H1 (cell line): ENCODE measurements at regions not wholly inside any gene's neighbourhood (a gene's known extent, or its start where the extent isn't known, plus 50 kb on each side); places are given as distances from the start of the nearest gene placed in this dataset.

Source experiments
- CREB1 ChIP-seq: IDR thresholded peaks from 2 replicates; pipeline ENCODE4 v1.6.1; 2012; ENCODE audit warnings: inconsistent platforms
- CTBP2 ChIP-seq: IDR thresholded peaks from 2 replicates; pipeline ENCODE4 v1.7.0; 2011; ENCODE audit warnings: borderline replicate concordance, mild to moderate bottlenecking, moderate library complexity, mixed read lengths, low read length; ENCODE audit not compliant: insufficient read depth, insufficient read length
- CTCF ChIP-seq, 3 experiments: IDR thresholded peaks; 1 replicate in 2 of 3; 2 replicates in 1 of 3; pipeline versions ENCODE4 v1.5.1 to v1.6.1; 2011; ENCODE audit warnings: low read length in 3 of 3, mild to moderate bottlenecking in 3 of 3, inconsistent platforms in 2 of 3, low read depth in 1 of 3, moderate library complexity in 1 of 3; ENCODE audit not compliant: insufficient read depth in 1 of 3; ENCODE audit errors: control extremely low read depth in 1 of 3
- HDAC2 ChIP-seq, 2 experiments: fragments of 300-600 bp in 1 of 2; sonication (generic) in 1 of 2; IDR thresholded peaks; 2 replicates each; pipeline ENCODE4 v1.6.1; 2011 to 2012; ENCODE audit warnings: low read depth in 2 of 2, low read length in 2 of 2, mild to moderate bottlenecking in 2 of 2, moderate library complexity in 2 of 2, borderline replicate concordance in 1 of 2, inconsistent platforms in 1 of 2
- SP1 ChIP-seq: IDR thresholded peaks from 2 replicates; pipeline ENCODE4 v1.6.1; 2011; ENCODE audit warnings: low read depth, low read length
- TBP ChIP-seq: IDR thresholded peaks from 2 replicates; pipeline ENCODE4 v1.6.1; 2011; ENCODE audit warnings: low read depth, low read length, improper control_type of control experiment

- TF ChIP-seq CREB1 (no peak), HDAC2 (IDR thresholded peaks at IDR 0.05; ENCODE audit: borderline replicate concordance in 1 of 2, low read depth in 2 of 2, low read length in 2 of 2) (no peak), TBP (no peak), CTBP2 (no peak), SP1 (no peak), CTCF (IDR thresholded peaks at IDR 0.05; ENCODE audit: control extremely low read depth in 1 of 3, insufficient read depth in 1 of 3, low read depth in 1 of 3, low read length in 3 of 3) (no peak)
These were observed 176.6 kb upstream of the ARGLU1 start (continued) for GRCh38 chr13:106744516-106744915.
